ENCODE measurements at regions not wholly inside any gene's neighbourhood (a gene's known extent, or its start where the extent isn't known, plus 50 kb on each side); places are given as distances from the start of the nearest gene placed in this dataset.

DNA sequence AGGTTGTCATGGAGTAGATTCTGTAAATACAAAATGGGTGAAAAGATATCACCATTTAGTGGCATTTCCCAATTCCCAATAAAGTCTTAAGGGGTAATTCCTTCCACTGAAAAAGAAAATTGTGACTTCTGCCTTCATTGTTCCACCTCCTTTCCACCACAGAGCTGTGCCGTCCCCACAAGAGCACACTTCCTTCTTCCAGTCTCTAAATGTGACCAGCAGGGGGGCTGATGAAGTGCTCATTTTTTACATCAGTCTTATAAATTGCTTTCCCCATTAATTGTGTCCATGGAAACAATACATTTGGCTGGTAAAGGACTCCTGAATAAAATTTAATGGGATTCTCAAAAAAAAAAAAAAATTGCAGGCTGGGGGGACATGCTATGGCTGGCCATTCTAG lies 260.8 kb upstream of the PSMD7 start:
- no peak for DNase-seq (ENCODE audit: extremely low read depth, low read depth)

DNA sequence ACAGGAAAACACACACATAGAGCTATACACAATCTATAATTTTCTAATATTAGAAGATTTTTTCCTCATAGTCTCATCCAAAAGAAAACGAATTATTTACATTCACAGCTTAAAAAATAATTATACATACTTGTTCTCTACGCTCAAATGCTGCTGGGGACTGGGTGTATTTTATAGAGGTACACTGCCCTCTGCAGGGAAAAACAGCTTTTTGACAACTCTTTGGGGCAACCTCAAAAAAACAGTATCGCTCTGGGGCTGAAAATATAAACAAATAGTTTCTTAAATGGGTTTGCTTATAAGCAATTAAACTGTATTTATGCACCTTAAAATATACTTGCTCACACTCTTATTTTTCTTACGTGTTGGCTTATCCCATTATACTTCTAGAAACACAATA lies 261.8 kb upstream of the PSMD7 start:
- DNase-seq (ENCODE audit: extremely low read depth, low read depth): peak; percentile 47

DNA sequence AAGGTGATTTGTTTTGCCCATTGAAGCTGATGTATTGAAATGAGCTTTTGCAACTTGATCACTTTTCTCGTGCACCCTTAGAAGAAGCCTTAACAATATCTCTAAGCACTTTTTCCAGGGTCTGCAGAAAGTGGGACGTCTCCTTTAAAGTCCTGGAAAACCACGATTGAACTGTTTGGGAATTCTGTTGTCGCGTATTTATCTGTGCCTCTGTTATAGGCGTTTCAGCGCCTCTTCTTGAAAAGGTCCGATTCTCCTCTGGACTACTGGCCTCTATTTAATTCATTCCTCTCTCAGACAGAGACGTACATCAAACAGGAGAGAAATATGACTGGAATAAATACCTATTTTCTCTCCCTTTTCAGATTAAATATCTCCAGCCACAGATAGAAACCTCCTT lies 262.4 kb upstream of the PSMD7 start:
- no peak for DNase-seq (ENCODE audit: extremely low read depth, low read depth)

DNA sequence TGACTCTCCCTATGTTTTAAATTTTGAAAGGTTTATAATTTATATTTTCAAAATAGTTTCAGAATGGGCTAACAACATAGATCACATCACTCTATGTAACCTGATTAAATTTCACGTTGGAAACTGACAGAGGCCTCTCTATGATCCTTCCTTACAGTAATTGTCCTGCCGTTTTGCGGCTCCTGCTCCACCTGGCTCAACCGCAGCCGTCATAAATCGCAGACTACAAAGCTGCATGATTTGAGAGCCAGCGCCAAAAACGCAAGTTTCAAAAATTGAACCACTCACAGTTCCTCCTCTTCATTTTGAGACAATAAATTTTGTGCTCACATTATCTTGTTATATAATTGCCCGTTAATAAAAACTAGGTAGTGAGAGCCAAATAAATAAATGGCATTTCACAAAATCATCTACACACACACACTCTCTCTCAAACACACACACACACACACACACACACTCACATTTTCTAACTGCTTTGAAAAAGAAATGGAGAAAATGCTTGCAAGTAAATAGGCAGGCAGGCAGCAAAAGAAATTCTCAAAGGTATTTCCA lies 263.1 kb upstream of the PSMD7 start:
- no peak for DNase-seq (ENCODE audit: extremely low read depth, low read depth)

DNA sequence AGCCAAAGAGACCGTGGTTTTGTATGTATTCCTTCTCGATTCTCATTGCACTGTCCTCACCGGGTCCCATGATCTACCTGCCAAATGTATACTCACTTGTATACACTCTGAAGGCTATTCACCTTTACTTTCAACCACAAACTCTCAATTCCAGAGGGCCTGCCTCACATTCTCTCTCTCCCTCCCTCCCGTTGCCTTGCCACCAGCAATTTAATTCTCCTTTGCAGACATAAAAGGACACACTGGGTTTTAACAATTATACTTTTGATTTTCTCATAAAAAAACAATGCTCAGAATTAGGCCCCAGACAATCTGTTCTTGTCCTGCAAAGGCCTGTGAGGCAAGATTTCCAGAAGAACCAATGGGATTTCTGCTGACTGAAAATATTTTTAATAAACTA lies 265.1 kb upstream of the PSMD7 start:
- DNase-seq (ENCODE audit: extremely low read depth, low read depth): no peak

DNA sequence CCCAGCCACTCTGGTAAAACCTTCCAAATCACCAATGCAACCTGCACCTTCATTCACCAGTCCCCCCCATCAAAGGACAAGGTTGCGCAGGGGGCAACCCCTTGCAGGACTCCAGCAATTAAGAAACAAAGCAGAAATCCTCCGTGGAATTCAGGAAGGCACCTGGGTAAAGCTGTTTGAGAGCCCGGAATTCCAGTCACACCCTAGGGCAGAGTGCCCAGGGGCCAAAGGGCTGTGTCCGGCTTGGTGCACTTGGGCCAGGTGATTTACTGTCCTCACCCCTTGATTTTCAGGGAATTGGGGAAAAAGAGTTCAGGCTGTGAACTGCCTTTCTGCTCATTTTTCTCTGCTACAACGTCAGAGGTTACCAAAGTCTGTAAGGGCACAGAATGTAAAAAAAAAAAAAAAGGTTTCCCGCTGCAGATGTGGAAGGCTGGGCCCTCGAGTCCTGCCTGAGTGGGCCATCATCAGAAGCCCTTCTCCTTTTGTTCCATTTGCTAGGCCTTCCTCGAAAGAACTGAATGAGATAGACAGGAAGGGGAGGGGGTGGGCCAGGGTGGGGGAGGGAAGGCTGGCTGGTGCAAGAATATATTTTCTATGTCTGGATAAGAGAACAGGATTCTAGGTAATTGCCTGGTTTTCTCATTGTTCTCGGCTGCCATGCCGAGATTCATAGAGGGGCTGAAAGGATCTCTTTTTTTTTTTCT lies 266.5 kb upstream of the PSMD7 start:
- DNase-seq (ENCODE audit: extremely low read depth, low read depth): no peak

DNA sequence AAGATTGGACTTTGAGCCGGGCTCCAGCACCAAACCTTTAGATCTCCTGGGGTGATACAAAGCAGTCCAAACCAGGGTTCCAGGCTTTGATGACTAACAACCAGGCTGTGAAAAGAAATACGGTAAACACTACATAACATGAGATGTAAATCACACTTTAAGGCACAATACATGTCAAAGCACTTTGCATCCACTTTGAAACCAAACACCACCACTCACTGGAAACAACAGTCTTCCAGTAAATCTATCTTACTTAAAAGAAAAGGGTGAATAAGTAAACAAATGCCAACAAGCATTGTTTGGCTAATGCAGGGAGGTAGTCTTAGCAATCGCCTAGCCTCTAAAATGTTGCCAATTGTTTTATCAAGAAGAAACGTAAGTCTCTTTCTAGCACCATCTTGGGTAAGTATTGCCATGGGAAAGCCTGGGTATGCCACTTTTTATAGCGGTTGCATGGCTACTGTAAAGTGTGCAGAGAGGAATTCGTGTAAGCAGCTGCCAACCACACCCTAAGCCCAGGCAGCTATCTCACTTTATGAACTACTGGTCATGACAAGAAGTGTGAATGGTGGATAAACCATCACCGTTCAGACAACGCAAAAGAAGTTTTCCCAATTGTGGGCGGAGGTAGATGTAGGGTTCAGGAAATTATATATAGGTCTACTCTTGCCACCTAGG lies 267.4 kb upstream of the PSMD7 start:
- no peak for DNase-seq (ENCODE audit: extremely low read depth, low read depth)

DNA sequence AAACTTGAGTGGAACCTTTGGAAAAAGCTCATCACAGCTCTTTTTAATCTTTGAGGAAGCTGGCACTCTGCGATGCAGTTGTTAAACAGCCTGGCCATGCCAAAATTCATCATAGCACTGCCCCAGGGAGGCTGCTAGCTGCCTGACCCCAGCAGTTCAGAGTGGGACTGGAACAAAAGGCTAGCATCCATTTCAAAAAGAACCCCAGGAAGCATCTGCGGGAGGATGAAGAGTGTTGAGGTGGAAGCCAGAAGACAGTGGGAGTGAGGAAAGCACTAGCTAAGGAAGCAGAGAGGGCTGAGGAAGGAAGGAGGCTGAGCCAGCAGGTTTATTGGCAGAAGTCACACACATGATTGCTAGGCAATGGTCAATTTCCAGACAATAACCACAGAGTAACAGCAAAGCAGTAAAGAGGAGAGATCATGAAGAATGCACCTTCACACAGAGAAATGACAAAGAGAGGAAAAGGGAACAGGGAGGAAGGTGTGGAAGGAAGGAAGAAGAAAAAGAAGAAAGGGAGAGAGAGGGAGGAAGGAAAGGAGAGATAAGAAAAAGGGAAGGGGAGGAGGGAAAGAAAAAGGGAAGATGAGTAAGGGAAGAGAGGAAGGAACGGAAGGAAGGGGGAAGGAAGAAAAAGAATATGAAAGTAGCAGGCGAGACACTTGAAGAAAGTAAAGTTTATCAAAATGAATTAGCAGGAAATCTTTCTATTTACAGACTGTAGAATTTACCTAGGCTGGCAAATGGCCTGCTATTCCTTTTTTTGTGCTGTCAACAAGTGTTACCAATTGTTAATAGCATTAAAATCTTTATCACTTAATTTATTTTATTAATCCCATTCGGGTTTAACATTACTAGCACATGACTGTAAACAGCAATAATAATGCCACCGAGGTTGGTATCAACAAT lies 270.0 kb upstream of the PSMD7 start:
- no peak for DNase-seq (ENCODE audit: extremely low read depth, low read depth)

DNA sequence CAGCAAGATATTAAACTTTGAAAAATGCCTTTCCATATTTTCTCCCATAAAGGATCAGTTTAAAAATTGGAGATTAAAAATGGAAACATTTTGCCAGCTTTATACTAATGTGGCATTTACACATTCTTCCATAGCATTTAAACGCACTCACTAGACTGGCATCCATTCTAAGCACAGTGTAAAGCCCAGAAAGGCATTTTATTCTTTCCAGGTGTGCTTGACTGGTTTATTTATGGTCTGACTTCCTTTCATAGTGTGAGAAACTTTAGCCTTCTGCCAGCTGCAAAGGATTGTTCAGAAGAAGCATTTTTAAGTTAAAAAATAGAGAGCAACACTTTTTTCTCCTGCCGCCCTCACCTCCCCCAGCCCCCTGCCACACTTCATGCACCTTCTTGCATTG lies 271.7 kb upstream of the PSMD7 start:
- no peak for DNase-seq (ENCODE audit: extremely low read depth, low read depth)

DNA sequence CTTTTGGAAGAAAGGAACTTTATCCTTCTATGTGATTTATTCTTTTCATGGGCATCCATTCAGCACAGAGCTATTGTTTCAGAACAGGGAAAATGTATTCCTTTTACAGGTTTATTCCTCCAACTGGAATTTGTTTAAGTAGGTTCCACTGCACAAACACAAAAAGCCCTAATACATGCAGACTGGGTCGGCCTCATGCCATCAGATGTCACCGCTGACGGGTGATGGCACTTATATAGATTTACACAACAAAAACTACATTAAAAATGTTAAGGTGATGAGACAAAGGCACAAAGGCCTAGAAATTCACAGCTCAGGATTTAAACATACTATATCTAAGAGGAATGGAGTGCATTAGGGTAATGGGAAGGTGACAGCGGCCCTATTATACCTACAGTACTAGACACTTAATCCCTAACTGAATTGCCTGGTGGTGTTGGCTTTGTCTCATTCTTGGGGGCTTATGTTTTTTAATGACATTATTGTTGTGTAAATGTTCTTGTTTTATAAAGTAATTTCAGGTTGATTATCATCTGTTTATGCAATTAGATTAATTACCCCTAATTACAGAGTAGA lies 276.4 kb upstream of the PSMD7 start:
- no peak for DNase-seq (ENCODE audit: extremely low read depth, low read depth)

DNA sequence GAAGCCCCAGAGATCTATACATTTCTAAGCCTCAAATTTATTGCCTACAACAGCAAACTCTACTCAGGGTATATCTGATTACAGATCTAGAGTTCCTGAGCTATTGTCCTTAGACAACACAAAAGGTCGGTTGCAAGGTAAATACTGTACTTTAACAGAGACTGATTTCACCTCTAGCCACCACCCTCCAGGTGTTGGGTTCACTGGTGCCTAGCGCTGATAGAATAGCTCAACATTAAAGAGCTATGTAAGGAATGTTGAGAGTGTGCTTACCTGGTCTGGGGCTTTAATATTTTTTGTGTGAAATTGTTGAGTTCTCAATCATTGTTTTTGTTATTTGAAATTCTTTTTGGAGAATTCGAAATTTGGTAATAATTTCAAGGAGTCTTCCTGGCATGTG lies 277.0 kb upstream of the PSMD7 start:
- DNase-seq (ENCODE audit: extremely low read depth, low read depth): no peak

DNA sequence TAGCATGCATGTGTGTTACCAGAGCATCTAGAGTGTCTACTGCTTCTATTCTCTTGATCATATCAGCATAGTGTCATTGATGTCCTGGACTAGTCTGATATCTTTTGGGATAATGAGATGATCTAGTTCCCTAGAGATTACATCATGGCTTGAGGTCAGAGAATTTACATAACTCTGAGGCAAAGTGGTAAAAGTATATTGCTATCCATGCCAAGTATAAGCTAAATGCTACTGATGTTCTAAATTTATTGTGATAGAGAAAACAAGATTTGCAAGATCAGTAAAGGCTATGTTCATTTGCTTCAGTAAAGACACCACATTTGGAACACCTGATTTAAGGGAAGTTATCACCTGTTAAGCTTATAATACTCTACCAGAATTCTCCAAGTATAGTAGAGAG lies 280.7 kb upstream of the PSMD7 start:
- DNase-seq (ENCODE audit: extremely low read depth, low read depth): no peak

DNA sequence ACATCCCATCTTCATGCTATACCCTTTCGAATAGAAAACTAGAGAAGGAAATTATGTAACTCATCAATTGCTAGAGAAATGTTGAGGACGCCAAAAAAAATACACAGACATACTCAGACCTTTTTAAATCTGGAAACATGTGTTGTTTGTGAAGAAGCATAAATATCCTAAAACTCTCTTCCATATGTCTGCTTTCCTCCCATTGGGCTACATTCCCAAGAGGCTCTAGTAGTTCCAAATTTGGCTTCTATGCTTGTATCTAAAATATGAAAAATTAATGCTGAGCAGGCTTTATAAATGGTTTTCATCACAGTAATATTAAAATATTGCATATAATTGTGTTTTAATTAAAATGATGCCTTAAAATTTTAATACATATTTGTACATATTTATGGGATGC lies 297.9 kb upstream of the PSMD7 start:
- DNase-seq (ENCODE audit: extremely low read depth, low read depth): no peak

DNA sequence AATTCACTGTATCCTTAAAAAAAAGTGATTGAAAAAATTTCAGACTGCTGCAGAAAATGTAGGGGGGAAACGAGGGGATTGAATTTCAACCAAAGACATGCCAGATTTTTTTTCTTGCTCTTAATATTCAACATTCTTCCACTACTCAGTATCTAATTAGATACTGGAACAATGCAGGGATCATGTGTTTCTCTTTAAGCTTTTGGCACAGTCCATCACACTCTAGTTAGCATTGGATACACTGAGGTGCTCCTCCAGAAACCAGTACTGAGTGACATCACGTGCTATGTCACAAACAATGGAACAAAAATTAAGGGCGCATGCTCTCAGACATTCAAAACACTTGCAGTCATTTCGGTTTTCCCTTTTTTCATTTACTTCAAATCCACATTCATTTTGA lies 298.6 kb upstream of the PSMD7 start:
- DNase-seq (ENCODE audit: extremely low read depth, low read depth): no peak

DNA sequence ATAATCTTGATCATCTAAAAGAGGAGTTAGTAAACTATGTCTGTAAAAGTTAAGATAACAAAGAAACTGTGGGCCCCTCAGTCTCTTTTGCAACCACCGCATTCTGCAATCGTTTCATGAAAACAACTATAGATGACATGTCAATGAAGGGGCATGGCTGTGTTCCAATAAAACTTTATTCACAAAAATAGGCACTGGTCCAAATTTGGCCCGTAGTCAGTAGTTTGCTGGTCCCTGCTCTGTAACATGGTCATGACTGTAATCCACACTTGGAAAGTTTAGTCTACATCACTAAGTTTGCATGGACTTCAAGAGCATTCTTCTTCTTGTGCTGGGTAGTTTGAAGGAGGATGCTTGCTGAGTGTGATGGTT lies 299.3 kb upstream of the PSMD7 start:
- DNase-seq (ENCODE audit: extremely low read depth, low read depth): no peak

DNA sequence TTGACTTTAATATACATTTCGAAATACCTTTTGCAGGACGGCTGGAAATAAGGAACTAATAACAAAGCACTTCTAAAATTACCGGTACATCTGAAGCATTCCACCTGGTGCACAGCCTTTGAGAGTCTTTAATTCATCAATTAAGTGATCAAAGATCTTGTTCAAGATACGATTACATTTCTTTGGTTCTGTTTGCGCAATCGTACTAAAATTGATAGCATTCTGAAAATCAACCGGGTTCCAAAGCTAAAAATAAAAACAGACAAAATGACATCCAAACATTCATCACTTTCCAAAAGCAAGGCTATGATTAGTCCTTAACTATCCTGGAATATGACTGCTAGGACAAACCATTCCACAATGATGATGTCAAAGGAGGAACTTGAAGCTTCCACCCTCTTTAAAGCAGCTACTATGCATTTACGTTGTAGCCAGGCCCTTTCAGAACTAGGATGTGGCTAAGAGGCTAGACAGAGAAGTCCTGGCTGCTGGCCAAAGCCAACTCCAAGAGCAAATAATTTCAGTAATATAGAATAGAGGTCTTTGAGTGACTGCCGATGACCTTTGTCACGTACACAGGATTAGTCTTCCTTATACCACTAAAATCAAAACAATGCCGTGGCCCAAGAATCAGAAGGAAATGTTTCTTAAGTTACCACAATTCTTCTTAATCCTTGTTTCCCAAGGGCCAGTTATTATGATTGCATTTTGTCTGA lies 299.8 kb upstream of the PSMD7 start:
- peak; percentile 22 for DNase-seq (ENCODE audit: extremely low read depth, low read depth)

DNA sequence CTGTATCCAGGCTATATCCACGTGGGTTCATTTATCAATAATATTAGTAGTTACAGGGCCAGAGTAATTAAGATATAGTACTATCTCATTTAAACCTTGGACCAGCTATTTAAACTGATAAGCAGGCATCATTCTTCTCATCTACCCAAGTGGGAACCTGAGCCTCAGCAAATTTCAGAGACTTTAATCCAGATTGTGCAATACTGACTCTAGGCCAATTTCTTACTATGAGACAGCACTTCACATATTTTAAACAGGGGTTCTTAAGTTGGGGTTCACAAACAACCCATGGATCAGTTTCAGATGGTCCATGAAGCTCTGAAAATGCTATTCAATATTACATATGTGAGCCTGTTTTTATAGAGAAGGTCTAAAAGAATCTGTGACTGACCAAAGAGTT lies 302.7 kb upstream of the PSMD7 start:
- DNase-seq (ENCODE audit: extremely low read depth, low read depth): no peak

DNA sequence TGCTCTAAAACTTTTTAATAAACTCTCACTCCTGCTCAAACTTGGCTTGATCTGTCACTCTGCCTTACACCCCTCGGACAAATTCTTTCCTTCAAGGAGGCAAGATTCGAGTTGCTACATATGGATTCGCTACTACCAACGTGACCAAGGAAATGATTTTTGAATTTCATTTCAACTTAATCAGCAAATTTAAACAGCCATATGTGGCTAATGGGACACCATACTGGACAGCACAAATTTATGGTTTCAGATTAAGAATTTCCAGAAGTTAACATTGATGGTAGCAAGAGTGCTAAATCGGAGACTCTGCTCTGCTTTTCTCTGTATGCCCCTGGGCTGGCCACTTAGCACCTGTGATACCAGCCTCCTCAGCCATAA lies 318.2 kb upstream of the PSMD7 start:
- DNase-seq (ENCODE audit: extremely low read depth, low read depth): no peak

DNA sequence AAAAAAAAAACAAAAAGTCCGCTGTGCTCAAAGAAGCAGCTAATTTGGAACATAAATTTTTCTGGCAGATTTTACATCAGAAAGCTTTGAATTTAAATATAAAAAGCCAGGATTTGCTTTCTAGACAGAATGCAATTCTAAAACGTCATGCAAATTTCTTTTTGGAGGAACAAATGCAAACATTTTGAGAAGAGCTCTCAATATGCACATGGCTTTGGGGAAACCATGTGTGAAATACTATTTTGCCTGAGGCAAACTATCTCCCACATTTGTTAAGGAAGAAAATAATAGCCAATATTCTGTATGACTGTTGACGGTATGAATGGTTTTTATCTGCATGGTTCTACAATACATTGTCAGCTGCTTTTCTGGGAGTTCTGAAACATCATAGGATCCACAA lies 320.0 kb upstream of the PSMD7 start:
- DNase-seq (ENCODE audit: extremely low read depth, low read depth): no peak

DNA sequence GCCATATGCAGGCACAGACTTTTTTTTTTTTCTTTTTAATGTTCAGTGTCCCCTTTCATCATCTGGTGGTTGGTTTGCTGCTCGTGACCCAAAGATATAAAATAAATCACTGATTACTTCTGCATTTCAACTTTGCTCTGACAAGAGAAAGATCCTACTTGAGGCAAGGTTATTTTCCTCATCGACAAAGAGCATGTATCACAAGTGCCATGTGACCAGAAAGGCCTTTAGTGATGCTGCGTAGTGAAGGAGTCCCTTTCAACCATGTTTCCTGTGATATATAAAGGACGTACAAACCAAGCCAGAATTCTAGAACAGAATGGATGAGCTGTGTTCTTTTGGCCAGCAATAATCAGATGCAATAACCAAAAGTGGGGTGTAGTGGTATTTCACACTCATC lies 323.4 kb upstream of the PSMD7 start:
- no peak for DNase-seq (ENCODE audit: extremely low read depth, low read depth)

DNA sequence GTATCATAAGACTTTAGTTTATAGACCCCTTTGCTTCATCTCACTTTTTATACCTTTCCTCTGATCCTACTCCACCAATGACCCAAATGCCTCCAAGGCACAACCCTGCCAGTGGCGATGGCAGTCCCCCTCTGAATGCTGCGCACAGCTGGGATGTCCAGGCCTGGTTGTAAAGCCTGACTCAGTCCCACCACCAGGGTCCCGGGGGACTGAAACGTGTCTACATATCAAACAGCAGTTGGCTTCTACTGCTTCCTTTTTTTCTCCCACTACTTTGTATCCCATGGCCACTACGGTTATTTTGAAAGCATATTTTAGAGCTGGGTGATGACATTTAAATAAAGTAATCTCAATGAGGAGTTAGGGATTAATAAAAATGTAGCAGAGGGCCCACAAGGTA lies 329.8 kb upstream of the PSMD7 start:
- DNase-seq (ENCODE audit: extremely low read depth, low read depth): no peak

Data from NCI-H460 (cell line).